HCT116 (cell line): ENCODE measurements at regions not wholly inside any gene's neighbourhood (a gene's known extent, or its start where the extent isn't known, plus 50 kb on each side); places are given as distances from the start of the nearest gene placed in this dataset.

Source experiments
- ATAC-seq: fragments of 200-7000 bp; cut with Tn5 transposase; 2 replicates; pipeline ENCODE4 v1.9.1; 2020; ENCODE audit warnings: mild to moderate bottlenecking, moderate library complexity
- BruUV-seq: library from RNA; stranded (reverse); fragments of 400-500 nt; replicated peaks from 2 replicates; lab custom pipeline; 2021; lab: Mats Ljungman, UMichigan
- CTCF ChIA-PET: fragments of 300-600 bp; sonication (Branson Sonifier 250); formaldehyde crosslinking; loops from one replicate; lab custom pipeline; 2021; ENCODE audit warnings: antibody characterized with exemption; lab: Charles Lee
- POLR2A ChIA-PET: fragments of 300-600, 350-600 bp; sonication (Branson Sonifier 250); formaldehyde crosslinking; loops from one replicate; lab custom pipeline; 2021; ENCODE audit warnings: antibody characterized with exemption; lab: Charles Lee
- RAD21 ChIA-PET, 2 experiments: fragments of 300-600 bp; sonication (Branson Sonifier 250); formaldehyde crosslinking; loops; one replicate each; lab custom pipeline; 2023; ENCODE audit warnings: low total read pairs in 2 of 2; ENCODE audit not compliant: uncharacterized antibody in 2 of 2, unreplicated experiment in 2 of 2, low non-redundant PET in 1 of 2; lab: Charles Lee
- DNase-seq: peaks from one replicate; pipeline ENCODE4 v3.0.0-alpha.2; 2010; ENCODE audit warnings: low read depth, low spot score
- H2AFZ ChIP-seq: fragments of 200-600 bp; shearing (Covaris generic), sonication (generic); 2 replicates; pipeline ENCODE4 v1.6.1; 2017; ENCODE audit warnings: low read depth, mixed run types, mixed read lengths, antibody characterized with exemption, low read length; ENCODE audit not compliant: poor library complexity, severe bottlenecking
- H3K27ac ChIP-seq: 2 replicates; pipeline ENCODE4 v1.5.1; 2012; ENCODE audit warnings: low read depth, low read length
- H3K27me3 ChIP-seq: fragments of 200-600 bp; sonication (generic); 2 replicates; pipeline ENCODE4 v1.6.1; 2016; ENCODE audit warnings: mixed run types, low read length, mixed read lengths; ENCODE audit not compliant: insufficient read depth
- H3K36me3 ChIP-seq, 2 experiments: fragments of 200-500 bp in 1 of 2; fragments of 200-600 bp in 1 of 2; sonication (Bioruptor generic) in 1 of 2; sonication (generic) in 1 of 2; 2 replicates each; pipeline versions ENCODE4 v1.5.1 to v1.6.1; 2014 to 2016; ENCODE audit warnings: low read length in 2 of 2, inconsistent platforms in 1 of 2, mixed read lengths in 1 of 2, mixed run types in 1 of 2; ENCODE audit not compliant: insufficient read depth in 2 of 2, control insufficient read depth in 1 of 2
- H3K4me1 ChIP-seq, 2 experiments: fragments of 200-600 bp in 1 of 2; sonication (generic) in 1 of 2; 2 replicates each; pipeline versions ENCODE4 v1.5.1 to v1.6.1; 2012 to 2017; ENCODE audit warnings: low read length in 2 of 2, inconsistent platforms in 1 of 2, mild to moderate bottlenecking in 1 of 2, mixed read lengths in 1 of 2, mixed run types in 1 of 2, moderate library complexity in 1 of 2; ENCODE audit not compliant: insufficient read depth in 2 of 2, control insufficient read depth in 1 of 2
- H3K4me2 ChIP-seq: fragments of 200-600 bp; sonication (generic); 2 replicates; pipeline ENCODE4 v1.6.1; 2017; ENCODE audit warnings: mixed run types, low read length, mixed read lengths
- H3K4me3 ChIP-seq, 2 experiments: fragments of 200-600 bp in 1 of 2; sonication (generic) in 1 of 2; replicated peaks in 1 of 2; 2 replicates each; pipeline ENCODE4 v1.5.1; 2011 to 2016; ENCODE audit warnings: low read length in 2 of 2, control low read depth in 1 of 2, low read depth in 1 of 2, mild to moderate bottlenecking in 1 of 2, mixed read lengths in 1 of 2, mixed run types in 1 of 2
- H3K79me2 ChIP-seq: fragments of 200-600 bp; sonication (generic); 2 replicates; pipeline ENCODE4 v1.6.1; 2017; ENCODE audit warnings: mild to moderate bottlenecking, mixed run types, low read length, moderate library complexity, mixed read lengths; ENCODE audit not compliant: insufficient read depth
- H3K9ac ChIP-seq: fragments of 200-600 bp; sonication (generic); 2 replicates; pipeline ENCODE4 v1.6.1; 2016; ENCODE audit warnings: low read length, mixed read lengths
- H3K9me2 ChIP-seq: fragments of 200-600 bp; sonication (generic), shearing (Covaris generic); 2 replicates; pipeline ENCODE4 v1.6.1; 2017; ENCODE audit warnings: mixed run types, mild to moderate bottlenecking, moderate library complexity; ENCODE audit not compliant: insufficient read depth
- H3K9me3 ChIP-seq, 2 experiments: fragments of 200-500 bp in 1 of 2; fragments of 200-600 bp in 1 of 2; sonication (Bioruptor generic) in 1 of 2; sonication (generic) in 1 of 2; 2 replicates each; pipeline ENCODE4 v1.6.1; 2014 to 2017; ENCODE audit warnings: low read length in 2 of 2, mixed read lengths in 2 of 2, inconsistent platforms in 1 of 2, low read depth in 1 of 2, mild to moderate bottlenecking in 1 of 2, mixed run types in 1 of 2, moderate library complexity in 1 of 2; ENCODE audit not compliant: control insufficient read depth in 1 of 2, insufficient read depth in 1 of 2
- H4K20me1 ChIP-seq: fragments of 200-600 bp; sonication (generic), shearing (Covaris generic); 2 replicates; pipeline ENCODE4 v1.6.1; 2017; ENCODE audit warnings: mixed run types, mild to moderate bottlenecking, moderate library complexity; ENCODE audit not compliant: insufficient read depth
- CBX3 ChIP-seq: IDR thresholded peaks from 2 replicates; pipeline ENCODE4 v1.6.1; 2012; ENCODE audit warnings: low read depth
- CEBPB ChIP-seq: IDR thresholded peaks from 2 replicates; pipeline ENCODE4 v1.6.1; 2012; ENCODE audit warnings: low read depth
- ELF1 ChIP-seq: IDR thresholded peaks from 2 replicates; pipeline ENCODE4 v1.6.1; 2012; ENCODE audit warnings: low read depth, borderline replicate concordance
- FOSL1 ChIP-seq: IDR thresholded peaks from 2 replicates; pipeline ENCODE4 v1.6.1; 2012; ENCODE audit warnings: low read depth
- JUND ChIP-seq: IDR thresholded peaks from 2 replicates; pipeline ENCODE4 v1.6.1; 2012
- POLR2A ChIP-seq: IDR thresholded peaks from 2 replicates; pipeline ENCODE4 v1.7.0; 2011; ENCODE audit warnings: borderline replicate concordance; ENCODE audit not compliant: insufficient read depth, insufficient read length; ENCODE audit errors: extremely low read depth
- POLR2AphosphoS5 ChIP-seq: IDR thresholded peaks from 2 replicates; pipeline ENCODE4 v1.6.1; 2011; ENCODE audit warnings: mild to moderate bottlenecking, low read depth, low read length, moderate library complexity
- SIN3A ChIP-seq: IDR thresholded peaks from 2 replicates; pipeline ENCODE4 v1.6.1; 2012; ENCODE audit warnings: low read depth
- SP1 ChIP-seq: IDR thresholded peaks from 2 replicates; pipeline ENCODE4 v1.6.1; 2012; ENCODE audit warnings: low read depth
- SRF ChIP-seq: IDR thresholded peaks from 2 replicates; pipeline ENCODE4 v1.6.1; 2012; ENCODE audit warnings: low read depth
- TCF7L2 ChIP-seq: IDR thresholded peaks from 2 replicates; pipeline ENCODE4 v1.7.0; 2011; ENCODE audit warnings: borderline replicate concordance, inconsistent platforms; ENCODE audit not compliant: insufficient read depth, insufficient read length; ENCODE audit errors: extremely low read depth
- YY1 ChIP-seq: IDR thresholded peaks from 2 replicates; pipeline ENCODE4 v1.6.1; 2011; ENCODE audit warnings: low read length, low read depth, moderate library complexity, mild to moderate bottlenecking; ENCODE audit not compliant: insufficient replicate concordance; ENCODE audit errors: extremely low read depth
- ZBTB33 ChIP-seq: IDR thresholded peaks from 2 replicates; pipeline ENCODE4 v1.6.1; 2011; ENCODE audit warnings: mild to moderate bottlenecking, low read length, moderate library complexity; ENCODE audit not compliant: insufficient replicate concordance; ENCODE audit errors: extremely low read depth
- ZFX ChIP-seq: fragments of 450-650 bp; IDR thresholded peaks from 2 replicates; pipeline ENCODE4 v1.6.1; 2017
- intact Hi-C: fragments of 100-400 bp; cut with micrococcal nuclease; formaldehyde crosslinking; loops from 2 replicates; pipeline ENCODE4 v1.10.0; 2022
- TF ChIP-seq, protein P1 (sequence below): IDR thresholded peaks from 2 replicates; pipeline ENCODE4 v1.6.1; 2012; ENCODE audit warnings: low read depth

GRCh38 chr9:135289081-135289491 lies 190.5 kb upstream of the PPP1R26 start:
- TF ChIP-seq SIN3A (peak; percentile 46; the same call in 1 of the 2 replicates), CEBPB (no peak; the same call in 1 of the 2 replicates), JUND (peak; percentile 69), TCF7L2 (peak; percentile 59), ZFX (no peak), ZBTB33 (no peak), SRF (no peak), POLR2A (no peak), YY1 (no peak), FOSL1 (peak; percentile 56; the same call in 1 of the 2 replicates), POLR2AphosphoS5 (no peak), ELF1 (no peak), CBX3 (peak; percentile 39; the same call in 1 of the 2 replicates), SP1 (peak; percentile 56)
- TF ChIP-seq, protein P1, sequence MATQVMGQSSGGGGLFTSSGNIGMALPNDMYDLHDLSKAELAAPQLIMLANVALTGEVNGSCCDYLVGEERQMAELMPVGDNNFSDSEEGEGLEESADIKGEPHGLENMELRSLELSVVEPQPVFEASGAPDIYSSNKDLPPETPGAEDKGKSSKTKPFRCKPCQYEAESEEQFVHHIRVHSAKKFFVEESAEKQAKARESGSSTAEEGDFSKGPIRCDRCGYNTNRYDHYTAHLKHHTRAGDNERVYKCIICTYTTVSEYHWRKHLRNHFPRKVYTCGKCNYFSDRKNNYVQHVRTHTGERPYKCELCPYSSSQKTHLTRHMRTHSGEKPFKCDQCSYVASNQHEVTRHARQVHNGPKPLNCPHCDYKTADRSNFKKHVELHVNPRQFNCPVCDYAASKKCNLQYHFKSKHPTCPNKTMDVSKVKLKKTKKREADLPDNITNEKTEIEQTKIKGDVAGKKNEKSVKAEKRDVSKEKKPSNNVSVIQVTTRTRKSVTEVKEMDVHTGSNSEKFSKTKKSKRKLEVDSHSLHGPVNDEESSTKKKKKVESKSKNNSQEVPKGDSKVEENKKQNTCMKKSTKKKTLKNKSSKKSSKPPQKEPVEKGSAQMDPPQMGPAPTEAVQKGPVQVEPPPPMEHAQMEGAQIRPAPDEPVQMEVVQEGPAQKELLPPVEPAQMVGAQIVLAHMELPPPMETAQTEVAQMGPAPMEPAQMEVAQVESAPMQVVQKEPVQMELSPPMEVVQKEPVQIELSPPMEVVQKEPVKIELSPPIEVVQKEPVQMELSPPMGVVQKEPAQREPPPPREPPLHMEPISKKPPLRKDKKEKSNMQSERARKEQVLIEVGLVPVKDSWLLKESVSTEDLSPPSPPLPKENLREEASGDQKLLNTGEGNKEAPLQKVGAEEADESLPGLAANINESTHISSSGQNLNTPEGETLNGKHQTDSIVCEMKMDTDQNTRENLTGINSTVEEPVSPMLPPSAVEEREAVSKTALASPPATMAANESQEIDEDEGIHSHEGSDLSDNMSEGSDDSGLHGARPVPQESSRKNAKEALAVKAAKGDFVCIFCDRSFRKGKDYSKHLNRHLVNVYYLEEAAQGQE, result no peak
- RAD21 ChIA-PET, result no interaction called here
- Histone ChIP-seq H3K9ac (no peak overlapping the region), H3K27me3 (no peaks in the 10 kb centered on the region), H3K9me3 (no peaks in the 10 kb centered on the region), H3K79me2 (no peaks in the 10 kb centered on the region), H3K36me3 (no peaks in the 10 kb centered on the region), H3K4me3 (no peak overlapping the region), H3K27ac (no peak overlapping the region; the same call in 1 of the 2 replicates), H4K20me1 (no peaks in the 10 kb centered on the region), H3K9me2 (no peaks in the 10 kb centered on the region), H3K4me1 (peaks cover 7 to 21% of the 10 kb centered on the region in 2 experiments; a peak in 3 of 4 replicates), H3K4me2 (peak overlapping the region; percentile 48), H2AFZ (no peak overlapping the region)
- CTCF ChIA-PET, result no interaction called here
- intact Hi-C loops, result no loop called here
- no TSS peak for BruUV-seq
- DNase-seq (peak; percentile 42), ATAC-seq (peak; percentile 73)
- POLR2A ChIA-PET, result no interaction called here
